ENCODE measurements at regions not wholly inside any gene's neighbourhood (a gene's known extent, or its start where the extent isn't known, plus 50 kb on each side); places are given as distances from the start of the nearest gene placed in this dataset.

GRCh38 chr4:96240041-96240440, 400.1 kb downstream of the PDHA2 start:
- Histone ChIP-seq H2BK120ac (ENCODE audit: low read depth, low read length) (no peak overlapping the region), H2BK15ac (ENCODE audit: low read depth, low read length) (no peak overlapping the region), H3K4ac (ENCODE audit: low read depth, low read length) (no peak overlapping the region), H3K4me2 (ENCODE audit: low read depth, low read length) (no peak overlapping the region), H2AFZ (replicated peaks; ENCODE audit: low read length, poor library complexity) (no peak overlapping the region), H3K14ac (replicated peaks; ENCODE audit: low read depth, low read length) (no peak overlapping the region), H3K36me3 (ENCODE audit: control insufficient read depth, insufficient read depth, low read length) (no peaks in the 10 kb centered on the region), H3K79me1 (ENCODE audit: low read depth in 1 of 2, low read length in 2 of 2) (no peaks in the 10 kb centered on the region), H3K56ac (ENCODE audit: extremely low read depth, insufficient read depth, low read length) (no peak overlapping the region), H3K9me3 (ENCODE audit: control insufficient read depth, insufficient read depth, low read length) (peaks cover 2% of the 10 kb centered on the region), H3K4me3 (ENCODE audit: insufficient read depth, low read depth, low read length) (no peak overlapping the region), H3K23ac (ENCODE audit: low read depth, low read length) (no peak overlapping the region), H4K8ac (ENCODE audit: low read depth in 2 of 2, low read length in 2 of 2) (no peak overlapping the region), H2AK5ac (ENCODE audit: low read depth, low read length) (no peak overlapping the region), H4K20me1 (ENCODE audit: insufficient read depth, low read length) (no peaks in the 10 kb centered on the region), H2AK9ac (replicated peaks; ENCODE audit: low read depth, low read length, poor library complexity) (no peak overlapping the region), H3K4me1 (ENCODE audit: control insufficient read depth, insufficient read depth, low read length) (no peaks in the 10 kb centered on the region), H4K5ac (ENCODE audit: low read depth, low read length) (no peak overlapping the region), H2BK20ac (ENCODE audit: low read depth, low read length) (no peak overlapping the region), H4K91ac (ENCODE audit: insufficient read depth, low read depth, low read length) (no peak overlapping the region), H3K27ac (ENCODE audit: insufficient read depth, low read length) (no peak overlapping the region), H2BK5ac (ENCODE audit: low read depth, low read length, poor library complexity, severe bottlenecking) (no peak overlapping the region), H3K9ac (ENCODE audit: low read depth, low read length) (no peak overlapping the region), H3K27me3 (ENCODE audit: control insufficient read depth, insufficient read depth, low read length) (no peaks in the 10 kb centered on the region), H3K18ac (ENCODE audit: low read depth, low read length) (no peak overlapping the region), H3K9me1 (ENCODE audit: insufficient read depth, low read length) (no peaks in the 10 kb centered on the region)
- ATAC-seq (ENCODE audit: low read depth), result no peak
- CTCF ChIA-PET, result no interaction called here
- in situ Hi-C loops (cut with MboI; ENCODE audit: low sequenced_read_pairs) (no loop called here), dilution Hi-C loops (cut with HindIII; ENCODE audit: low sequenced_read_pairs, unreplicated experiment) (no loop called here), intact Hi-C loops (cut with micrococcal nuclease) (no loop called here)
- no TSS peak for BruUV-seq (replicated peaks)
- WGBS, 2 experiments (ENCODE audit: extremely low coverage in 2 of 2, insufficient read length in 1 of 2), result no CpG with 5 or more reads among the region's 4 CpGs
- POLR2A ChIA-PET (ENCODE audit: unreplicated experiment), result no interaction called here
- DNase-seq, result no peak
- TF ChIP-seq MAZ (IDR thresholded peaks at IDR 0.05; ENCODE audit: borderline replicate concordance, low read depth, low read length) (no peak), RAD21 (IDR thresholded peaks at IDR 0.05; ENCODE audit: low read length) (no peak), CHD1 (IDR thresholded peaks at IDR 0.05; ENCODE audit: low read depth, low read length) (no peak), BHLHE40 (IDR thresholded peaks at IDR 0.05; ENCODE audit: low read depth, low read length) (no peak), MXI1 (IDR thresholded peaks at IDR 0.05; ENCODE audit: borderline replicate concordance, low read depth, low read length) (no peak), CEBPB (IDR thresholded peaks at IDR 0.05; ENCODE audit: low read depth, low read length) (no peak), FOS (IDR thresholded peaks at IDR 0.05; ENCODE audit: low read depth, low read length) (no peak), MAFK (IDR thresholded peaks at IDR 0.05; ENCODE audit: low read depth, low read length) (no peak), SMC3 (IDR thresholded peaks at IDR 0.05; ENCODE audit: low read depth, low read length) (no peak), RCOR1 (IDR thresholded peaks at IDR 0.05; ENCODE audit: insufficient replicate concordance, low read length) (no peak), RFX5 (IDR thresholded peaks at IDR 0.05; ENCODE audit: low read depth, low read length) (no peak)
- TF ChIP-seq, protein P1, sequence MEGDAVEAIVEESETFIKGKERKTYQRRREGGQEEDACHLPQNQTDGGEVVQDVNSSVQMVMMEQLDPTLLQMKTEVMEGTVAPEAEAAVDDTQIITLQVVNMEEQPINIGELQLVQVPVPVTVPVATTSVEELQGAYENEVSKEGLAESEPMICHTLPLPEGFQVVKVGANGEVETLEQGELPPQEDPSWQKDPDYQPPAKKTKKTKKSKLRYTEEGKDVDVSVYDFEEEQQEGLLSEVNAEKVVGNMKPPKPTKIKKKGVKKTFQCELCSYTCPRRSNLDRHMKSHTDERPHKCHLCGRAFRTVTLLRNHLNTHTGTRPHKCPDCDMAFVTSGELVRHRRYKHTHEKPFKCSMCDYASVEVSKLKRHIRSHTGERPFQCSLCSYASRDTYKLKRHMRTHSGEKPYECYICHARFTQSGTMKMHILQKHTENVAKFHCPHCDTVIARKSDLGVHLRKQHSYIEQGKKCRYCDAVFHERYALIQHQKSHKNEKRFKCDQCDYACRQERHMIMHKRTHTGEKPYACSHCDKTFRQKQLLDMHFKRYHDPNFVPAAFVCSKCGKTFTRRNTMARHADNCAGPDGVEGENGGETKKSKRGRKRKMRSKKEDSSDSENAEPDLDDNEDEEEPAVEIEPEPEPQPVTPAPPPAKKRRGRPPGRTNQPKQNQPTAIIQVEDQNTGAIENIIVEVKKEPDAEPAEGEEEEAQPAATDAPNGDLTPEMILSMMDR (conservative IDR thresholded peaks at IDR 0.05; ENCODE audit: low read depth, low read length), result no peak
- TF ChIP-seq, protein P2, sequence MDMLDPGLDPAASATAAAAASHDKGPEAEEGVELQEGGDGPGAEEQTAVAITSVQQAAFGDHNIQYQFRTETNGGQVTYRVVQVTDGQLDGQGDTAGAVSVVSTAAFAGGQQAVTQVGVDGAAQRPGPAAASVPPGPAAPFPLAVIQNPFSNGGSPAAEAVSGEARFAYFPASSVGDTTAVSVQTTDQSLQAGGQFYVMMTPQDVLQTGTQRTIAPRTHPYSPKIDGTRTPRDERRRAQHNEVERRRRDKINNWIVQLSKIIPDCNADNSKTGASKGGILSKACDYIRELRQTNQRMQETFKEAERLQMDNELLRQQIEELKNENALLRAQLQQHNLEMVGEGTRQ (IDR thresholded peaks at IDR 0.05; ENCODE audit: low read depth, low read length), result no peak
